Hepatocyte (in vitro differentiated cells): ENCODE measurements at regions not wholly inside any gene's neighbourhood (a gene's known extent, or its start where the extent isn't known, plus 50 kb on each side); places are given as distances from the start of the nearest gene placed in this dataset.

ENCODE experiments used
- DNase-seq: peaks from one replicate; pipeline ENCODE4 v3.0.0-alpha.2; 2016; ENCODE audit warnings: low spot score
- H2AFZ ChIP-seq: fragments of 200-600 bp; sonication (generic); 2 replicates; pipeline ENCODE4 v1.6.0; 2016; ENCODE audit warnings: antibody characterized with exemption, mild to moderate bottlenecking
- H3K27ac ChIP-seq: fragments of 200-600 bp; sonication (generic); 2 replicates; pipeline ENCODE4 v1.5.1; 2016; ENCODE audit warnings: mild to moderate bottlenecking
- H3K27me3 ChIP-seq: fragments of 200-600 bp; sonication (generic); 2 replicates; pipeline ENCODE4 v1.6.1; 2016
- H3K36me3 ChIP-seq: fragments of 200-600 bp; sonication (generic); replicated peaks from 2 replicates; pipeline ENCODE4 v1.5.1; 2016; ENCODE audit warnings: low read depth; ENCODE audit not compliant: insufficient read depth
- H3K4me1 ChIP-seq: fragments of 200-600 bp; sonication (generic); 2 replicates; pipeline ENCODE4 v1.5.1; 2016; ENCODE audit warnings: mild to moderate bottlenecking, moderate library complexity; ENCODE audit not compliant: insufficient read depth
- H3K4me2 ChIP-seq: fragments of 200-600 bp; sonication (generic); 2 replicates; pipeline ENCODE4 v1.6.0; 2016
- H3K4me3 ChIP-seq: fragments of 200-600 bp; sonication (generic); 2 replicates; pipeline ENCODE4 v1.5.1; 2016; ENCODE audit warnings: mild to moderate bottlenecking
- H3K79me2 ChIP-seq: fragments of 200-600 bp; sonication (generic); 2 replicates; pipeline ENCODE4 v1.6.0; 2017; ENCODE audit warnings: mild to moderate bottlenecking
- H3K9me2 ChIP-seq: fragments of 200-600 bp; sonication (generic); replicated peaks from 2 replicates; pipeline ENCODE4 v1.6.0; 2017; ENCODE audit warnings: mild to moderate bottlenecking; ENCODE audit not compliant: insufficient read depth
- H3K9me3 ChIP-seq: fragments of 200-600 bp; sonication (generic); 2 replicates; pipeline ENCODE4 v1.5.1; 2016; ENCODE audit warnings: low read depth, mild to moderate bottlenecking
- H4K20me1 ChIP-seq: fragments of 200-600 bp; sonication (generic); 2 replicates; pipeline ENCODE4 v1.6.0; 2016; ENCODE audit warnings: mild to moderate bottlenecking; ENCODE audit not compliant: insufficient read depth, poor library complexity, severe bottlenecking
- CTCF ChIP-seq: fragments of 200-600 bp; sonication (generic); IDR thresholded peaks from 2 replicates; pipeline ENCODE4 v1.5.1; 2016; ENCODE audit warnings: antibody characterized with exemption, mild to moderate bottlenecking; ENCODE audit not compliant: poor library complexity
- EZH2 ChIP-seq: fragments of 200-600 bp; sonication (generic); IDR thresholded peaks from 2 replicates; pipeline ENCODE4 v1.6.1; 2016; ENCODE audit warnings: antibody characterized with exemption, mild to moderate bottlenecking, borderline replicate concordance
- EZH2phosphoT487 ChIP-seq: fragments of 200-600 bp; sonication (generic); IDR thresholded peaks from one replicate; pipeline ENCODE4 v1.6.1; 2018; ENCODE audit warnings: antibody characterized with exemption, mild to moderate bottlenecking, low read depth, moderate library complexity; ENCODE audit not compliant: unreplicated experiment, severe bottlenecking
- WGBS: methylation state at CpG from one replicate; pipeline ENCODE4 v1.1.6; 2016; ENCODE audit warnings: low lambda C conversion rate; ENCODE audit errors: missing lambda C conversion rate; 5-methylcytosine and 5-hydroxymethylcytosine counted together

GRCh38 chr4:27112587-27112986 lies 251.9 kb downstream of the STIM2 start:
- Histone ChIP-seq H3K9me2 (no peaks in the 10 kb centered on the region), H3K79me2 (no peaks in the 10 kb centered on the region), H4K20me1 (no peaks in the 10 kb centered on the region), H3K4me1 (no peaks in the 10 kb centered on the region), H3K27ac (no peak overlapping the region), H3K27me3 (no peaks in the 10 kb centered on the region), H3K9me3 (no peaks in the 10 kb centered on the region), H3K36me3 (no peaks in the 10 kb centered on the region), H2AFZ (no peak overlapping the region), H3K4me3 (no peak overlapping the region), H3K4me2 (no peak overlapping the region)
- TF ChIP-seq EZH2phosphoT487 (no peak), CTCF (no peak), EZH2 (no peak)
- 79% methylated on average over 3 of the region's 3 CpGs for WGBS
- DNase-seq: no peak

- Histone ChIP-seq H4K20me1 (no peaks in the 10 kb centered on the region), H3K4me2 (no peak overlapping the region), H3K27ac (no peak overlapping the region), H3K4me3 (no peak overlapping the region), H3K27me3 (no peaks in the 10 kb centered on the region), H3K9me2 (no peaks in the 10 kb centered on the region), H3K79me2 (no peaks in the 10 kb centered on the region), H3K36me3 (no peaks in the 10 kb centered on the region), H2AFZ (no peak overlapping the region), H3K4me1 (no peaks in the 10 kb centered on the region), H3K9me3 (no peaks in the 10 kb centered on the region)
- WGBS: 83% methylated on average over 4 of the region's 4 CpGs
- no peak for TF ChIP-seq EZH2phosphoT487
- no peak for TF ChIP-seq CTCF
- TF ChIP-seq EZH2: no peak
- DNase-seq: no peak
Observed at GRCh38 chr4:27115221-27115620, 254.6 kb downstream of the STIM2 start.

GRCh38 chr4:27117453-27117852 lies 256.8 kb downstream of the STIM2 start:
- no peak overlapping the region for H3K27ac ChIP-seq
- H3K9me3 ChIP-seq: no peaks in the 10 kb centered on the region
- H3K4me2 ChIP-seq: no peak overlapping the region
- H3K27me3 ChIP-seq: no peaks in the 10 kb centered on the region
- no peaks in the 10 kb centered on the region for H3K79me2 ChIP-seq
- no peaks in the 10 kb centered on the region for H3K36me3 ChIP-seq
- WGBS: 79% methylated on average over 1 of the region's 1 CpG
- no peak for DNase-seq
- H3K9me2 ChIP-seq: no peaks in the 10 kb centered on the region
- H4K20me1 ChIP-seq: no peaks in the 10 kb centered on the region
- H3K4me1 ChIP-seq: no peaks in the 10 kb centered on the region
- no peak for TF ChIP-seq CTCF
- TF ChIP-seq EZH2: no peak
- no peak for TF ChIP-seq EZH2phosphoT487
- H3K4me3 ChIP-seq: no peak overlapping the region
- no peak overlapping the region for H2AFZ ChIP-seq

- Histone ChIP-seq H3K4me1 (peaks cover 7% of the 10 kb centered on the region), H4K20me1 (no peaks in the 10 kb centered on the region), H3K9me3 (no peaks in the 10 kb centered on the region), H3K4me2 (no peak overlapping the region), H3K27ac (no peak overlapping the region), H3K79me2 (no peaks in the 10 kb centered on the region), H3K36me3 (no peaks in the 10 kb centered on the region), H3K9me2 (no peaks in the 10 kb centered on the region), H2AFZ (no peak overlapping the region), H3K4me3 (no peak overlapping the region), H3K27me3 (no peaks in the 10 kb centered on the region)
- DNase-seq: no peak
- 95% methylated on average over 5 of the region's 5 CpGs for WGBS
- no peak for TF ChIP-seq EZH2
- TF ChIP-seq EZH2phosphoT487: no peak
- no peak for TF ChIP-seq CTCF
Observed at GRCh38 chr4:27119239-27119638, 258.6 kb downstream of the STIM2 start.
